OCI-LY3 (cell line): ENCODE measurements at regions not wholly inside any gene's neighbourhood (a gene's known extent, or its start where the extent isn't known, plus 50 kb on each side); places are given as distances from the start of the nearest gene placed in this dataset.
"Not testable (repeated sequence)": the region's sequence is repeated elsewhere in the genome, so short reads cannot be mapped to it uniquely, and the experiment has no call there.

Source experiments
- H2AFZ ChIP-seq: fragments of 200-600, 300-600 bp; shearing (Covaris generic); 2 replicates; pipeline ENCODE4 v1.6.0; 2014; ENCODE audit warnings: antibody characterized with exemption, low read depth, low read length
- H3K27ac ChIP-seq: fragments of 200-600, 300-600 bp; sonication (generic); 2 replicates; pipeline ENCODE4 v1.5.1; 2014; ENCODE audit warnings: mild to moderate bottlenecking, low read length, moderate library complexity, mixed read lengths
- H3K27me3 ChIP-seq: fragments of 200-600, 300-600 bp; sonication (generic); 2 replicates; pipeline ENCODE4 v1.6.1; 2014; ENCODE audit warnings: low read depth, low read length, mixed read lengths
- H3K36me3 ChIP-seq: fragments of 200-600, 300-600 bp; sonication (generic); replicated peaks from 2 replicates; pipeline ENCODE3; 2014; ENCODE audit warnings: low read depth, low read length, mixed read lengths
- H3K4me1 ChIP-seq: fragments of 300-600, 200-600 bp; sonication (generic); 2 replicates; pipeline ENCODE4 v1.6.1; 2014; ENCODE audit warnings: low read length, mixed read lengths
- H3K4me2 ChIP-seq: fragments of 200-600, 300-600 bp; sonication (generic); 2 replicates; pipeline ENCODE4 v1.6.1; 2014; ENCODE audit warnings: low read length, mixed read lengths
- H3K4me3 ChIP-seq: fragments of 300-600, 200-600 bp; sonication (generic); 2 replicates; pipeline ENCODE4 v1.5.1; 2014; ENCODE audit warnings: antibody characterized with exemption, mild to moderate bottlenecking, low read length, moderate library complexity
- H3K79me2 ChIP-seq: fragments of 300-600, 200-600 bp; shearing (Covaris generic); 2 replicates; pipeline ENCODE4 v1.6.1; 2014; ENCODE audit warnings: mild to moderate bottlenecking, low read length, mixed read lengths
- H3K9ac ChIP-seq: fragments of 300-600, 200-600 bp; shearing (Covaris generic); 2 replicates; pipeline ENCODE4 v1.6.0; 2014; ENCODE audit warnings: mild to moderate bottlenecking, low read length, moderate library complexity
- H3K9me3 ChIP-seq: fragments of 200-600, 300-600 bp; shearing (Covaris generic); 2 replicates; pipeline ENCODE4 v1.6.1; 2014; ENCODE audit warnings: low read length, mixed read lengths; ENCODE audit not compliant: insufficient read depth
- H4K20me1 ChIP-seq: fragments of 200-600, 300-600 bp; sonication (generic); 2 replicates; pipeline ENCODE4 v1.6.1; 2016; ENCODE audit warnings: low read length, mixed read lengths; ENCODE audit not compliant: insufficient read depth
- CTCF ChIP-seq: fragments of 200-600, 300-600 bp; sonication (generic); IDR thresholded peaks from 2 replicates; pipeline ENCODE4 v1.5.1; 2014; ENCODE audit warnings: antibody characterized with exemption, low read length, low read depth
- EZH2phosphoT487 ChIP-seq: fragments of 200-600 bp; shearing (Covaris generic); IDR thresholded peaks from 2 replicates; pipeline ENCODE4 v1.6.1; 2018; ENCODE audit warnings: antibody characterized with exemption, mixed run types, low read depth

DNA sequence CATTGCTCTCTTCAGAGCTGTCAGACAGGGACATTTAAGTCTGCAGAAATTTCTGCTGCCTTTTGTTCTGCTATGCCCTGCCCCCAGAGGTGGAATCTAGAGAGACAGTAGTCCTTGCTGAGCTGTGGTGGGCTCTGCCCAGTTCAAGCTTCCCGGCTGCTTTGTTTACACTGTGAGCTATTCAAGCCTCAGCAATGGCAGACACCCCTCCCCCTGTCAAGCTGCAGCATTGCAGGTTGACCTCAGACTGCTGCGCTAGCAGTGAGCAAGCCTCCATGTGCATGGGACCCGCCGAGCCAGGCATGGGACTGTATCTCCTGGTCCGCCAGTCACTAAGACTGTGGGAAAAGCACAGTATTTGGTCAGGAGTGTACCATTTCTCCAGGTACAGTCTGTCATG is 53.6 kb upstream of the MAPK10 start:
- not testable (repeated sequence) for H3K4me3 ChIP-seq, H3K79me2 ChIP-seq, H4K20me1 ChIP-seq, H3K27ac ChIP-seq, H3K36me3 ChIP-seq, H3K4me2 ChIP-seq, H3K27me3 ChIP-seq, H3K9me3 ChIP-seq, H3K9ac ChIP-seq, H3K4me1 ChIP-seq, H2AFZ ChIP-seq

GRCh38 chr4:86414686-86415085 is 54.8 kb upstream of the MAPK10 start:
- Histone ChIP-seq H3K9me3 (no peaks in the 10 kb centered on the region), H2AFZ (no peak overlapping the region), H3K27ac (no peak overlapping the region), H3K27me3 (no peaks in the 10 kb centered on the region), H3K36me3 (no peaks in the 10 kb centered on the region), H3K9ac (no peak overlapping the region), H3K79me2 (no peaks in the 10 kb centered on the region), H3K4me2 (no peak overlapping the region), H3K4me1 (no peaks in the 10 kb centered on the region), H3K4me3 (no peak overlapping the region), H4K20me1 (no peaks in the 10 kb centered on the region)
- TF ChIP-seq CTCF (no peak), EZH2phosphoT487 (no peak)

- Histone ChIP-seq H3K79me2 (no peaks in the 10 kb centered on the region), H3K27me3 (no peaks in the 10 kb centered on the region), H4K20me1 (no peaks in the 10 kb centered on the region), H3K9ac (no peak overlapping the region), H3K4me3 (no peak overlapping the region), H3K27ac (no peak overlapping the region), H3K4me1 (no peaks in the 10 kb centered on the region), H3K36me3 (no peaks in the 10 kb centered on the region), H3K9me3 (no peaks in the 10 kb centered on the region), H2AFZ (no peak overlapping the region), H3K4me2 (no peak overlapping the region)
- TF ChIP-seq EZH2phosphoT487 (no peak), CTCF (no peak)
These were observed 56.2 kb upstream of the MAPK10 start for GRCh38 chr4:86416081-86416480.

- Histone ChIP-seq H3K79me2 (no peaks in the 10 kb centered on the region), H3K4me2 (no peak overlapping the region), H3K4me3 (no peak overlapping the region), H3K36me3 (no peaks in the 10 kb centered on the region), H4K20me1 (no peaks in the 10 kb centered on the region), H3K9ac (no peak overlapping the region), H2AFZ (no peak overlapping the region), H3K27me3 (no peaks in the 10 kb centered on the region), H3K4me1 (no peaks in the 10 kb centered on the region), H3K9me3 (no peaks in the 10 kb centered on the region), H3K27ac (no peak overlapping the region)
- TF ChIP-seq CTCF: no peak
- TF ChIP-seq EZH2phosphoT487: no peak
These were observed 61.6 kb upstream of the MAPK10 start for GRCh38 chr4:86421461-86421860.

- Histone ChIP-seq H3K4me2 (no peak overlapping the region), H3K27ac (no peak overlapping the region), H3K4me1 (no peaks in the 10 kb centered on the region), H3K36me3 (no peaks in the 10 kb centered on the region), H4K20me1 (no peaks in the 10 kb centered on the region), H2AFZ (no peak overlapping the region), H3K9me3 (no peaks in the 10 kb centered on the region), H3K9ac (no peak overlapping the region), H3K79me2 (no peaks in the 10 kb centered on the region), H3K4me3 (no peak overlapping the region), H3K27me3 (no peaks in the 10 kb centered on the region)
- no peak for TF ChIP-seq EZH2phosphoT487
- TF ChIP-seq CTCF: no peak
These were observed 71.8 kb upstream of the MAPK10 start for GRCh38 chr4:86431543-86432116.
